ENCODE measurements at regions not wholly inside any gene's neighbourhood (a gene's known extent, or its start where the extent isn't known, plus 50 kb on each side); places are given as distances from the start of the nearest gene placed in this dataset.
"Not testable (repeated sequence)": the region's sequence is repeated elsewhere in the genome, so short reads cannot be mapped to it uniquely, and the experiment has no call there.

DNA sequence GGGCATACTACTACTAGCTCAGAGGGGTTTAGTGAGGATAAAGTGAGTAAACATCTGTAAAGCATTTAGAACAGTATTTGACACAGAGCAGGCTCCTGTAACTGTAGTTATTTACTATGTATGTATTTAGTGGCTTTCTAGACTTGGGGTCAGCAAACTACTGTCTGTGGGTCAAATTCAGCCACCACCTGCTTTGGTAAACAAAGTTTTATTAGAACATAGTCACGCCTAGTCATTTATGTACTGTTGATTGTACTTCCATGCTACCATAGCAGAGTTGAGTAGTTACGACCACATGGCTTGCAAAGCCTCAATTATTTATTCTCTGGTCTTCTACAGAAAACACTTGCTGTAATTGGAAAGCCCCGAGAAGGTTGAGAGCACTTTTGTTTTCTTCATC is 248.5 kb upstream of the PLPP4 start:
- DNase-seq = no peak

DNA sequence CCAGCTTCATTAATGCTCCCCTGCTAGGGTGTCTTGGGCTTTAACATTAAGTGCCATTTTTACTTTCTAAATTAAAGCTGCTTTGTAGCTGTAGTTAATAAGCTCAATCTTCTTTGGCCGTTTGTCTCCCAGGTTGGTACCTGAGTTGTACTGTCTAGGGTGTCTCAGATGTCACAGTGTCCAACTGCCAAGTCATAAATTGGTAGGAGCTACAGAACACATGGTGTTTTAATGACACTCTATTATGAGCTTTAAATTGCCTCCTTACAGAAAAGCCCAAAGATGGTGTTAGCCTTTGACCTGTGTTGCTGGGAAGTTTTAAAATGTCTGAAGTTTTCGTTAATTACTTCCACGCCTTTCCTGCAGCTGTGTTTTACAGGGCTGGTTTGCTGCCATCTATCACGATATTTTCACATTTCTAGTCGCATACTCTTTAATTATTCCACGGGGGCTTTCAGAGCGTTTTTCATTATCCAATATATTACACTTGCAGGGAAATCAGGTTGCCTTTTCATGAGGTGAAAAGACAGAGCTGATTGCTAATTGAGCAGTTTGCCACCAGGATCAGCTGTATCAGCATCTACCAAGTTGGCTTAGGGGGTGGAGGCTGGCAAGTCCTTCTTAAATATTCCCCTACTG is 247.8 kb upstream of the PLPP4 start:
- no peak for DNase-seq

DNA sequence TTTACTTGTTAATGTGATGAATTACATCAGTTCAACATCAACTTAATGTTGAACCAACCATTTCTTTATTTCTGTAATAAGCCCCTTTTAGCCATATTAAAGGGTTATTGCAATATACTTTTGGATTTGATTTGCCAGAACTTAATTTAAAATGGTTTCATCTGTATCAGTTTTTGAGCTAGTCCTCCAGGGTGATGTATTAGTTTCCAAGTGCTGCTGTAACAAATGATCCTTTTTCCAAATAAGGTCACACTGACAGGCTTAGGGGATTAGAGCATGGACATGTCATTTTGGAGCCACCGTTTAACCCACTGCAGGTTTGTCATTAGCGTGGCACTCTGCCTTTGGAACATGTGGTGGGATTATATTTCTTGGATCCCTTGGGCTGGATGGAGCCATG is 244.8 kb upstream of the PLPP4 start:
- no peak for DNase-seq

DNA sequence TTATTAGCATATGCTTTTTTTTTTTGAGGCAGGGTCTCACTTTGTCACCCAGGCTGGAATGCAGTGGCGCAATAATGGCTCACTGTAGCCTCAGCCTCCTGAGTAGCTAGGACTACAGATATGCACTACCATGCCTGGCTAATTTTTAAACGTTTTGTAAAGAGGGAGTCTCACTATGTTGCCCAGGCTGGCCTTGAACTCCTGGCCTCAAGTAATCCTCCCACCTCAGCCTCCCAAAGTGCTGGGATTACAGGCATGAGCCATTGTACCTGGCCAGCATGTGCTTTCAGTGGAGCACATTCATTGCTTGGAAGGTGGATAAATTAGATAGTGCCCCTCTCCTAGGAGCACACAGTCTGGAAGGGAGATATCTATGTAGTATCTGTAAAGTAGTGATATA is 243.7 kb upstream of the PLPP4 start:
- DNase-seq = not testable (repeated sequence)

DNA sequence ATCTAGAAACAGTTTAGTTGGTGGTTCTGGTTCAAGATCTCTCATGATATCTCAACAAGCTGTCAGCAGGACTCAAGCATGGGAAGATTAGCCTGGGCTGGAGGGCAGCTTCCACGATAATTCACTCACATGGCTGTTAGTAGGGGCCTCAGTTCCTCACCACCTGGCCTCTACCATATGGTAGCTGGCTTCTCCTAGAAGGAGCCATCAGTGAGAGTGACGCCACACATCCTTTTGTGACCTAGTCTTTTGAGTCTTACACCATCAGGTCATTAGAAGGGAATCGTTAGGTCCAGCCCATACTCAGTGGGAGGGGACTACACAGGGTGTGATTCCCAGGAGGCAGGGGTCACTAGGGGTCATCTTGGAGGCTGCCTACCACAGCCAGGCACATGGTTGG is 239.3 kb upstream of the PLPP4 start:
- DNase-seq = no peak

DNA sequence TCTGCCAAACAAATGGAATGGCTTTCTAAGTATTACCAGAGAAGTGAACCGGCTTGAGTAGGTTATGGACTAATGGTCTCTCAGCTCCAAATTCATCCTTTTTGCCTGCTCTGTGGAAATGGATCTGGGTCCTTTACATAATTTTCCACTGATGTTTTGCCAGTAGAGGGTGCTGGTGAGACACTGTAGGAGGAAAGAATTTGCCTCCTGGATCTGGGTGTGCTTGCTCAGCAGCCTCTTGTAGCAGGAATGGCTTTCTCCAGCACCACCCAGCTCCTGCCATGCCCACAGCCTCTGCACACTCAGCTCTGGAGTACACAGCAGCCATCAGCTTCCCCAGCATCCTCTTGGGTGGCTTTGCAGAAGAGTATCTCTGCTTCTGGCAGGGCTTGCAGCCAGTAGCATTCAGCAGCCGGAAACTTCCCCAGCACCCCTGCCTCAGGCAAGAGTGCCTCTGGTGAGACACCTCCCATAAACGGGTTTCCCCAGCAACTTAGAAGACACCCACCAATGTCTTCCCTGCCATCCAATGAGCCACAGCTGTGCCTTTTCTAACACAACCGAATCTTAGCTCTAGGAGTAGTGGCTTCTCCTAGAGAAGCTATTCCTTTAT is 235.0 kb upstream of the PLPP4 start:
- no peak for DNase-seq

DNA sequence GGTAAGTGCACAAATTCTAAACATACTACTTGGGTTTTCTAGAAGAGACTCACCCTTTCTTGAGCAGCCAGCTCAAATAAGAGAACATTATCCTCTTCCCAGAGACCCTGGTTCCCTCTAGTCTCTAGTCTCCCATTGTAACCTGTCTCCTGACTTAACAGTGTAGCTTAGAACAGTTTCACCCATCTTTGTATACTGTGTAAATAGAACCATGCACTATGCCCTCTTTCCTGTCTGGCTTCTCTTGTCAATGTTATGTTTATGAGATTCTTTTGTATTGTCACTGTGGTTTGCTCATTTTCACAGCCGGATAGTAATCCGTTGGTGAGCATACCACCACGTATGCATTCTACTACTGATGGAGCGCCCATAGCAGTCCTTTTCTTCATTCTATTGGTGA is 227.4 kb upstream of the PLPP4 start:
- DNase-seq = no peak

DNA sequence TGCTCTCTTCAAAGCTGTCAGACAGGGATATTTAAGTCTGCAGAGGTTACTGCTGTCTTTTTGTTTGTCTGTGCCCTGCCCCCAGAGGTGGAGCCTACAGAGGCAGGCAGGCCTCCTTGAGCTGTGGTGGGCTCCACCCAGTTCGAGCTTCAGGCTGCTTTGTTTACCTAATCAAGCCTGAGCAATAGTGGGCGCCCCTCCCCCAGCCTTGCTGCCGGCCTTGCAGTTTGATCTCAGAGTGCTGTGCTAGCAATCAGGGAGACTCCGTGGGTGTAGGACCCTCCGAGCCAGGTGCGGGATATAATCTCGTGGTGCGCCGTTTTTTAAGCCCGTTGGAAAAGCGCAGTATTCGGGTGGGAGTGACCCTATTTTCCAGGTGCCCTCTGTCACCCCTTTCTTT is 217.3 kb upstream of the PLPP4 start:
- DNase-seq = not testable (repeated sequence)

DNA sequence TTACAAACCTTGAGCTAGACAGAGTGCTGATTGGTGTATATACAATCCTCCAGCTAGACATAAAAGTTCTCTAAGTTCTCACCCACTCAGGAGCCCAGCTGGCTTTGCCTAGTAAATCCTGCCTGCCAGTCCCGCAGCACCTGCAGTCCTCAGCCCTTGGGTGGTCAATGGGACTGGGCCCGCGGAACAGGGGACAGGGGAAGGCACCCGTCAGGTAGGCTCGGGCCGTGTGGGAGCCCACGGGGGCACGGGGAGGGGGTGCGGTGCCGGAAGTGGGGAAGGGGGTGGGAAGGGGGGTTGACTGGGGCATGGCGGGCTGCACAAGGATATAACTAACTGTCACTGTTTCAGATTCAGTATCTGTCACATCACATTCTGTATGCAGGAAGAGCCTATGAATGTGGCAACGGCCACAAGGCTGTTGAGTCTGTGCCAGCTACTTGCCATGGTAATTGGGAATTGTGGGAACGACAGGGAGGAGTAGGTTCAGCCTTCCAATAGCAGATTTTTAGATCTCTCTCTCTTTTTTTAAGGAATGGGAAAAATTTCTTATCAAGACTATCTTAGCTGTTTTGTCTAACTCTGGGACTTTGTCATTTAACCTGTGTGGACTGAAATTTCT is 205.1 kb upstream of the PLPP4 start:
- DNase-seq = no peak

DNA sequence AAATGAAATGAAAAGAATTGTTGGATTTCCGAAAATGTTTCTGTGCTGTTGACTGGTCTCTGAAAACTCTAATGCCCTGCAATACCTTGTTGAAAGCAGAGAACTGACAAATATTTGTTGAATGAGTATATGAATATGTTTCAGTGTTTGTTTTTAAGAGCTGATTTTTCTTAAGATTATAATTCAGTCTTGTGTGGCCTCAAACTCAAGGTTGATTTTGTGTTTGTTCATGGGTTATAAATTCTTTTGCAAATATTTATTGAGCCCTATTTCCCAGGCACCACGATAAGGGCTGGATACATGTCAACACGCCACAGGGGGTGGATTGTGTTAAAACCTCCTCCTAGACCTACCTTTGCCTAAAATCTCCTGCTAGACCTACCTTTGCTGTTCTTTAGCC is 203.9 kb upstream of the PLPP4 start:
- DNase-seq = no peak

DNA sequence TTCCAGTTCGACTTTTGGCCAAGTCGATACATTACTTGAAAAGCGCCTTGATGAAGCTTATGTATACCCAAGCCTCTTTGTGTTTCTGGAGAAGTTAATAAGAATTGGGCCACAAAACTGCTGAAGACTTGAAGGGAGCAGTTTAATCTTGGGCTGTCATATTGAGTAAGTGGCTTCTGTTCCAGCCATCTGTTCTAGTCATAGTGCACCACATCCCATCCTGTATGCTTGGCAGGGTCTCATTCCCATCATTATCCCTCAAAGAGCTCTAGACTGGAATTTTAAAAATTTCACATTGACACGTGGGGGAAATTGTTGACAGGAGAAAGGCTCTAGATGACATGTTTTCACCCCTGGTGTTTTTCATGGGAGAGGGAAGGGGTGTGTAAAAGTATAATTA is 196.6 kb upstream of the PLPP4 start:
- DNase-seq = no peak

DNA sequence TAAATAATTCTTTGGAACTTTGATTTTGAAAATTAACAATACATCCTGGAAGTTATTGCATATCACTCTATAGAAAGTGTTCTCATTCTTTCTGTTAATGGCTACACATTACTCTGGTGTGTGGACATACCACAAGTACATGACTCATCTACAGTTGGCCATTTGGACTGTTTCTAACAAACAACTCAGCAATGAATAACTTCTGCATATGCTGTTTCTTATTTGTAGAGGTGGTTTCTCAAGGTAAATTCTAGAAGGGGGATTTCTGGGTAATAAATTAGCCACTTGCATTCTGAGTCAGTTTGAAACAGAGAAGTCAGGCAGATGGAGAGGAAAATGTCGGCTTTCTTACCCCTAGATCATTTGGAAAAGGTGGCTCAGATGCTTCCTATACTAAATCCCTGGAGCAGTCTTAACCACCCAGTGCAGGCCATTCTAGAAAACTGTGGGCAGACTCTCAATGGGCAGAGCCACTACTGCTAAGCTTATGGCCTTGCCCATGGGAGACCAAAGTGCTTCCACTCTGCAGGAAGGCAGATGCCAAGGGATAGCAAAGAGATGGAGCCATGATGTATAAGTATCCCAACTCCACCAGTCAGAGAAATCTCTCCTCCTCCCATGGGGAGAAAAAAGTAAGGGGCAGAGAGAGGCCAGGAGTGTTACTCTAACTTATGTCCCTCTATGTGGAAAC is 194.0 kb upstream of the PLPP4 start:
- DNase-seq = no peak

DNA sequence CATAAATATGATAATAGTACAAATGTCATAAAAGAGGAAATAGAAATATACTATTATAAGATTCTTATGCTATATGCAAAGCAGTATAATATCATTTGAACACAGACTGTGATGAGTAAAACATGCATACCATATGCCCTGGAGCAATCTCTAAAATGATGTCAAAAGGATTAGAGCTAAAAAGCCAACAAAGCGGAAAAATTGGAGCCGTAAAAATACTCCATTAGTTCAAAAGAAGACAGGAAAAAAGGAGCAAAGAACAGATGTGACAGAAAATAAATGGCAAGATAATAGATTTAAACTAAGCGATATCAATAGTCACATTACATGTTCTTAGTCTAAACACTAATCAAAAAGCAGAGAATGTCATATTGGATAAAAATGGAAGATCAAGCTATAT is 191.0 kb upstream of the PLPP4 start:
- no peak for DNase-seq

DNA sequence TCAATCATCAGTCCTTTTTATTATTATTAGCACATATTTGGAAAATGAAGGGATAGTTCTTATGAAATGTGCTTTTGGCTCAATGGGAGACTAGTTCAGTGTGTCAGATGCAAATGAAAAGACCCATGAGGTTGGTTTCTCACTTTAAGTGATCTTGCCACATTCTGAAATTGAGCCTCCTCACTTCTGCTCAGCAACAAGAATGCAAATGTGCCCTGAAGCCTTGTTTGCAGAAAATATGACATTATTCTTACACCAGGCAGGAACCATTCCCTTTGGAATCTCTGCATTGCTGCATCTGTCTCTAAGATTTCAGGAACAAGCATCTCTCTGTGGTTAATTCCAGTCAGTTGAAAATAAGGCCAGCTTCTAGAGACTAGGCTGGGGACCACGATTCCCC is 186.1 kb upstream of the PLPP4 start:
- DNase-seq = no peak

DNA sequence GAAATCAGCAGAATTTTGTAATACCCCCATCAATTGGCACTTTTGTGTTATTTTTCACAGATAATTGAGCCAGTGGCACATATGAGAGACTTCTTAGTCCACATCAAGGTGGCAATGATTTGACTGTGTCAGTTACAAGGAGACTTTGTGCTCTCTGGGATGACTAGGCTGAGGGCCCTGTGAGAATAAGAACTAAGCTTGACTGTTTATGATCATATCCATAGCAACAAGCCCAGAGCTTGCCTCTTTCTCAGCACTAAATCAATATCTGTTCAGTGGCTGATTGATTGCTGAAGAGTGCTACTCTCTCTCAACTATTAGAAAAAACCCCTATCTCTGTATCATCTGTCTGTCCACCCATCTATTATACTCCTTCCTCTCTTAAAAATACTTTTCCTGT is 185.3 kb upstream of the PLPP4 start:
- DNase-seq = no peak

DNA sequence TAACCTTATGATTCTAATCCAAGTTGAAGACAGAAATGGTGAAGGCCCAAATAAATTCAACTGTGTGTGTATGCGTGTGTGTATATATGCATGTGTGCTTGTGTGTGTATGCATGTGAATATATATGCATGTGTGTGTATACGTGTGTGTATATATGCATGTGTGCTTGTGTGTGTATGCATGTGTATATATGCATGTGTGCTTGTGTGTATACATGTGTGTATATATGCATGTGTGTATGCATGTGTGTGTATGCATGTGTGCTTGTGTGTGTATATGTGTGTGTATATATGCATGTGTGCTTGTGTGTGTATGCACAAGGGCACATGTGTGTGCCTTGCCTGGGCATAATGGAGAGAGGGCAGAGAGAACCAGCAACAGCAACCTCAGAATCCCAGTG is 184.7 kb upstream of the PLPP4 start:
- no peak for DNase-seq

DNA sequence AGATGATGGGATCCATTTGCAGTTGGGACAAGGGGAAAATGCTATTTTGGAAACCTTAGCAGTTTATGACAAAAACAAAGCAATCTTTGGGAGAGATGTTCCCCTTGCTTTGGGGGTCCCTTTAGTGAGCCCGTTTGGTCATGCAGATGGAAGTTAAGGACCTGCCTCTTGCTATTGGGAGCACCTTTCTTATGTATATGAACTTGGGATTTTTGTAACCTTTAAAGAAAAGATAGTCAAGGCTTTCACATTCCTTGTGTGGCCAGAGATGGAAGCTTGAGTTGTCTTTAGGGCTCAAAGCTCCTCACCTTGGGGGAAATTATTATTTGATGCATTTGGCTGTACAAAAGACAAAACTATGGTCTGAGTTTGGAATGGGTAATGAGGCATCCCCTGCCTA is 179.0 kb upstream of the PLPP4 start:
- no peak for DNase-seq

DNA sequence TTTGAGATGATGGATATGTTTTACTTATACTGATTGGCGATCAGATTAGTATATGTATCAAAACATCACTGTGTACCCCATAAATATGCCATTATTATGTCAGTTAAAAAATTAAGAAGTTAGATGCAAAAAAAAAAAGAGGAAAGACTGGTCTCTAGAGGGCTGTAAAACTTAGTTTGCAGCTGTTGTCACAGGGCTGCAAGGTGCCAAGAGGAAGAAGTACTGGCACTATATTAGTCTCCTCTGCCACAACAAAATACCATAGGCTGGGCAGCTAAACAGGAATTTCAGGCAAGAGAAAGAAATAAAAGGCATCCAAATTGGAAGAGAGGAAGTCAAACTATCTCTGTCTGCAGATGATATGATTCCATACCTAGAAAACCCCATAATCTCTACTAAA is 177.8 kb upstream of the PLPP4 start:
- no peak for DNase-seq

DNA sequence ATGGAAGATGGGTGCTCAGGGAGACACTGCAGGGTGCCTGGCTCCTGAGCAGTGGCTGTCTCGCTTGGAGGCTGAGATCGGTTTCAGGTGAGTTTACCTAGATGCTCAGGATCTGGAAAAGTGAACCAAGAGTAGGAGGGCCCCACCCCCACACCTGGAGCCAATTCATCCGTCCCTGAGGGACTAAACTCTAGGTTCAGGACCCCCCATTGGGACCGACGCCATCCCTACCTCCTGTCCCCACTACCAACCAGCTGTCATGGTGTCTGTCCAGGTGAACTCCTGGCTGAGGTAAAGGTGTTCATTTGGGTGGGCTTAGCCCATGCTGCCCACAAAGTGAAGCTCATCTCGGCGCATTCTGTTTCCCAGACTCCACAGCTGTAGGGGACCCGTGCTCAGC is 174.6 kb upstream of the PLPP4 start:
- no peak for DNase-seq

DNA sequence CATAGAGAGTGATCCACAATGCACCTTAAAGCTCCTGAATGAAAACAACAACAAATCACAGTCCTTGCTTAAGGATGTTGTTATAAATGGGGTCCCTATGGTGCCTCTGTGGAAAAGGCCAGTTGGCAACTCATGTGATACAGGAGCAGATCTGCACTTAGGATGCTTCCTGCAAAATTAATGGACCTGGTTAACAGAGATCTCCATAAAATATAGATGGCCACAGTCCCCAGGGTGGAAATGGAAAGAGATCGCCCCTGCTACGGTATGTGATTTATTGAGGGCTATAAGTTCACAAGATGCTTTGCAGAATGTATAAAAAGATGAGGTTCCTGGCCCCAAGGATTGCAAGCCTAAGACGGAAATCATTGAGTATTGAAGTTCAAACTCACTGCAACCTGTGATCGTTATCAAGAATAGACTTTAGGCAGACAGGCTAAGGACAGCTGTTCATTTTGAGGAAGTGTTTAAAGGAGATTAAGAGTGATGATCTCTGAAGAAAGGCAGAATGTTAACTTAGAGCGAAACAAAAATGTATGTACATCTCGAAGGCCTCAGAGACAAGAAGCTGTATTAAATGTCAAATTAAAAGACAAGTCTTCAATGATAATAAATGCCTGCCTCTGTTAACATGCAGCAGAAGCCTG is 174.1 kb upstream of the PLPP4 start:
- no peak for DNase-seq

DNA sequence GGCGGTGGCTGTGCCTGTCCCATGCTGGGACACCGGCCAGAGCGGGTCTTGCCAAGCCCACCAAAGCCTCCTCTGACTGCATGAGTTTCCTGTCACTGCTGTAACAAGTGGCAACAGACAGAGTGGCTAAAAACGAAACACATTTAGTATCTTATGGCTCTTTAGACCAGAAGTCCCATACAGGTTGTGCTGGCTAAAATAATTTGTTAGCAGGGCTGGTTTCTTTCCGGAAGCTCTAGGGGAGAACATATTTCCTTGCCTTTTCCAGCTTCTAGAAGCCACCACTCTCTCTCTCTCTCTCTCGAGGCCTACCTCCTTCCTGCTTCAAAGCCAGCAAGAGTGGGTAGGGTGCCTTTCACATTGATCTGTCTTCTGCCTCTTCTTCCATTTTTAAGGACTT is 171.6 kb upstream of the PLPP4 start:
- no peak for DNase-seq

DNA sequence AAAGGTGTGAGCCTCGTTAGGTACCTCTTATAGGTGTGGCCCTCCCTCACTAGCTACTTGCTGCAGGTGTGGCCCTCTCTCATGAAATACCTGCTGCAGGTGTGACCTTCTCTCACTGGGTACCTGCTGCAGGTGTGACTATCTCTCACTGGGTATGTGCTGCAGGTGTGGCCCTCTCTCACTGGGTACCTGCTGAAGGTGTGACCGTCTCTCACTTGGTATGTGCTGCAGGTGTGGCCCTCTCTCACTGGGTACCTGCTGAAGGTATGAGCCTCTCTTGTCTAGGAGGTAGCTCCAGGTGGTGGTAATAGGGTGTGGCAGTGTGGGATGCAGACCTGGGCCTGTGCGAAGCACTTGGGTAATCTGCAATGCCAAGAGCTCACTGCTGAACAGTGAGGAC is 170.7 kb upstream of the PLPP4 start:
- DNase-seq = no peak

DNA sequence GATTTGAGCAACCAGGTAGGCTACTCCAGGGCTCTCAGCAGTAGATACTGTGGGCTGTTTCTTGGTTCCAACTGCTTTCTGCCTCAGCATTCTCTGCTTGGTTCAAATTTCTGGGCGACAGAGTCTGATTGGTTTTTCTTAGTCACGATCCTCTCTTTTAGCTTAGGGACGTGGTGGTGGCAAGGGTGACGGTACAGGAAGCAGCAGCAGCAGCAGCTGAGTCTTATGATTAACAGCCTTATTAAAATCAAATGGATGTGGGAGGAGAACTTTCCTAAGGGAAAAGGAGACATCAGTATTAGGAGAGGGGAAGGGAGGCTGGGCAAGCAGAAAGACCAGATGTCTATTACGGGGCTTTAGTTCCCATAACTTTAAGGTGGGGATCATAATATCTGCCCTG is 156.5 kb upstream of the PLPP4 start:
- DNase-seq = no peak

DNA sequence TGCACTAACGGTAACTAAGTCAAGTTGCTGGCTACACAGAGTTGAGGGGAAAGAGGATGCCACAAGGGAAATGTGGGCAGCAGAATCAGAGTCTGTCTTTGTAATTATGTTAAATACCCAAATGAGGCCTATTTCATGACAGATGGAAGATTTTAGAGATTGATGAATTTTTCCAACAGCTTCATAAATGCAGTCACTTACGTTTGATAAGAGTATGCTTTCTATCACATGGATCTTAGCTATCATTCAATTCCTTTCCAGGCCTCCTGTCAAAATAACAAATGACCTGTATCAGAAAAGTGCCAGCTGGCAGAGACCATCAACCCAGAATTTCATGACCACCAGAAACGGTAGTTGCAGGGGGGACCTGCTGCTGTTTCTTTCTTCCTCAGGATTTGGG is 148.4 kb upstream of the PLPP4 start:
- no peak for DNase-seq
